HG02642 (cell line): ENCODE measurements at regions not wholly inside any gene's neighbourhood (a gene's known extent, or its start where the extent isn't known, plus 50 kb on each side); places are given as distances from the start of the nearest gene placed in this dataset.
"Not testable (repeated sequence)": the region's sequence is repeated elsewhere in the genome, so short reads cannot be mapped to it uniquely, and the experiment has no call there.

Experiments
- ATAC-seq: cut with Tn5 transposase; IDR thresholded peaks from one replicate; pipeline ENCODE4 v1.9.1; 2021; ENCODE audit warnings: mild to moderate bottlenecking; ENCODE audit not compliant: unreplicated experiment, poor library complexity

DNA sequence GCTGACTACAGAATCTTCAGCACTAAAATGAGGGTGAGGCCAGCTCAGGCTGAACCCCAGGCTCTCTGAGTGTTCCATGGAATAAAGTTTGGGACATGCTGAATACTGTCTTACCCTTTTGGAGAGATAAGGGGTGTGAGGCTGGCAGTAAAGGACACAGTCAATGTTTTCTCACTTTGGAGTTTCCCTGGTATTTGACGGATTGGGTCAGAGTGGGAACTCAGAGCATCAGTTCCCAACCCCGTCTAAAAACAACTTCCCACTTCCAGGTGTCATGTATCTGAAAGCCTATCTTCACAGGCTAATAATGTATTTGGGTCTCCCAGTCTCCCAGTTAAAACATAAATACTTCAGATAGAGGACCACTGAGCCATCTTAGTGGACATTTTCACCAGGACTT lies 180.7 kb downstream of the TLE3 start:
- no peak for ATAC-seq

DNA sequence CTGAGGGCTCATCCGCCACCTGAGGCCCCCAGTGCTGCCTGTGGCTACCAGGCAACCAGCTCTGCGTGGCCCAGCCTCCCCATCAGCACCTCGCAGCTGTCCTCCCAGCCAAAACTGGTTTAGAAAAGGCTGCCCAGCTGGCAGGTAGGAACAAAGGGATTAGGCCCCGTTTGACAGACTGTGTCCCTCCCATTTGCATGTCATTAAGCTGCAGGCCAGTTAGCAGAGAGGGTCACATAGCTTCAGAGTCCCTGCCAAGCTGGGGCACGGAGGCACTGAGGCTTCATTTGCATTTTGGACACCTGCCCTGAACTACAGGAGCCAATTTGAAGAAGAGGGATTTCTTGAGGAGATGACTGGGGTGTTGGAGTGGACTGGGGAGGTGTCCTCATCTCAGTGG lies 177.9 kb downstream of the TLE3 start:
- no peak for ATAC-seq

DNA sequence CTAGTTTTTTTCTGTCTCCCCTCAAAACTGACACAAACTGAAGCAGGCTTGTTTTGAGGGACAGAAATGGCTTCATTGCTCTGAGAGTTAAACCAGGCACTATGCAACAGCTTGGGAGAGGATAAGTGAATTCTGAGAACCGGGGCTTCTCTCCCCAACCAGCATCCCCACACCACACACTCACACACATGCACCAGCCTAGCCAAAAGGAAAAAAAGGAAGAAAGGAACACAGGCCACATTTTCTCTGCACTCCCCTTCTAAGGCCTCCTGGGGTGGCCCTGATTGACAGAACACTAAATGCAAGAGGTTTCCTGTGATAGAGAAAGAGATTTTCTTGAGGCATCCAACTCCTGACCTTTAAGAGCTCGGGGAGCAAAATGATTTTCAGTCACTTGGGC lies 177.5 kb downstream of the TLE3 start:
- no peak for ATAC-seq

DNA sequence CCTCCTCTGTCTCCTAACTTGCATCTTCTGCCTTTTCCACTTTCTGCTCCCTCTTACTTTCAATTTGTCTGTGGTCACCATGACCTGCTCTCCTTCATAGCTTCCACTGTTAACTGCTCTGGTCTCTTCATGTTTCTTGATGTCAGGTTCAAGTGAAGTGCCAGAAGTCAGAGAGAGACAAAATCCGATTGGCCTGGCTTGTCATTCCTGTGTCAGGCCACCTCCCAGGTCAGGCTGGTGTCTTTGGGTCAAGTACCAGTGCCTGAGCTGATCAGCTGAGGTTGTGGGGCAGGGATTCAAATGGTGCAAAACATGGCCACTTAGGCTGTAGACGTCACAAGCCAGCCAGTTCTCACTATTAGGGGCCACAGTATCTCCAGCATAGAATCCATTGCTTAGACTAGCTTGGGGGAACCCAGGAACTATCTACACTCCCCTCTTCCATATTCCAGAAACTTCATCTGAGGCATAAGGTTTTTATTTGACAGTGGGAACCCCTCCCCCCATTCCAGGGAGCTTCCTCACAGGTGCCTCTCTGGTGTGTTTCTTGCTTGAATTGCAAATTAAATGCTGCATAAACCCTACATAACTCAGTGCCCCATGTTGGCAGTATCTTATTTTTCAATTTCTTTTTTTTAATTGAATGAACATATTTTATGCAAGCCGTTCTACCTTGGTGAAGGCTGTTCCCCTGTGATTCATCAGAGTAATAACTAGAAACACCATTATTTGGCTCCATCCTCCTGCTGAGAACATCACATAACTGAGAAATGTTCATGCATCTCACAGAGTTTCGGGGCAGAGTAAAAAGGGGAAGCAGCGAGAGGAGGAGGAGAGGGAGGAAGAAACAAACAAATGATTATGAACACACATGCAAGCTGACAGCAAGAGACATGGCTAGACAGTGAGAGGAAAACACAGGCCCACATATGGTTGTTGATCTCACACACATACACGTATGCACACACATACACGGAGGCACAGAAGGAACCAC lies 175.8 kb downstream of the TLE3 start:
- ATAC-seq, result no peak

DNA sequence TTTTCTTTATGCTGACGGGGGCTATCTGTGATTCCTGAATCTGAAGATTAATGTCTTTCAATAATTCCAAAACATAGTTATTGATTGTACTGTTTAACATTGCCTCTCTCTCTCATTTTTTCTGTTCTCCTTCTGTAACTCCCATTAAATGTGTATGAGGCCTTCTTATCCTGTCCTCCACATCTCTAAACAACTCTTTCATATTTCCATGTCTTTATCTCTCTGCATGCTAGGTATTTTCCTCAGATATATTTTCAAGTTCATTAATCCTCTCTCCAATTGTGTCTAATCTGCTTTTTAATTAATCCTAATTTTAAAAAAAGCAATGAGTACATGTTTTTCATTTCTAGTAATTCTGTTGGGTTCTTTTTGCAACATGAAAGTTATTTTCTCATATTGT lies 173.2 kb downstream of the TLE3 start:
- ATAC-seq, result no peak

DNA sequence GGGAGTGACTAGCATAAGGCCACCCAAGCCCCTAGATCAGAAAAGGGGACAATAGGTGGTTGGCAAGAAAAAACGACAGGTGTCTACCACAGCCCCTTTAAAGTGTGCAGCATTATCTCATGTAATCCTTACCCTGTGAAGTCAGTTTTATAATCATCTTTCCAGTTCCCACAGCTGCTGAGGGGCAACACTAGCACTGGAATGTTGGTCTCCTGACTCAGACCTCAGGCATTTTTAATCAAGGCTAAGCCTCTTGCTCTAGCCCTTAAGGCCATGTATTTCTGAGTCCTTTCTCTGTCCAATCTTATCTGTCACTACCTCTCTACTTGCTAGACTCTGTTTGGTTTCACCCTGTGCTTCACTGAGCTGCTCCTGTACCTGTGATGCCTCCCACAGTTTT lies 171.7 kb downstream of the TLE3 start:
- ATAC-seq, result no peak

DNA sequence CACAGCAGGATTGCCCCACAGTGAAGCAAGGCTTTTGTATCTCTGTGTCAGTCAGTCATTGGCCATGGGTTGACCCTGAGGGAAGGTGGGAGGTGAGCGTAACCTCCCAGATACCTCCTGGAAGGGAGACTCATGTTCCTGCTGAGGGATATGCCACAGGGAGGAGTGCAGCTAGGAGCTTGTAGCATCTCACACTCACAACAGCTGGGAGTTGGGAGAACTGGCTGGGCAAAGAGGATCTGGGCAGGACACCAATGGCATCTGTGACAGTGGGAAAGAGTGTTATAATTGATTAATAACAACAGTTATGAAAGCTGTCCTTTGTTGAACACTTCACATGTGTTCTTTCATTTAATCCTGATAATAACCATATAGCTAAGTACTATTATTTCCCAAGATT lies 171.0 kb downstream of the TLE3 start:
- ATAC-seq, result no peak

DNA sequence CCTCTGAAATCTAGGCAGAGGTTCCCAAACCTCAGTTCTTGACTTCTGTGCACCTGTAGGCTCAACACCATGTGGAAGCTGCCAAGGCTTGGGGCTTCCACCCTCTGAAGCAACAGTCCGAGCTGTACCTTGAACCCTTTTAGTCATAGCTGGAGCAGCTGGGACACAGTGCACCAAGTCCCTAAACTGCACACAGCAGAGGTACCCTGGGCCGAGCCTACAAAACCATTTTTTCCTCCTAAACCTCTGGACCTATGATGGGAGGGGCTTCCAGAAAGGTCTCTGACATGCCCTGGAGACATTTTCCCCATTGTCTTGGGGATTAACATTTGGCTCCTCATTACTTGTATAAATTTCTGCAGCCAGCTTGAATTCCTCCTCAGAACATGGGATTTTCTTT lies 168.8 kb downstream of the TLE3 start:
- ATAC-seq, result not testable (repeated sequence)

DNA sequence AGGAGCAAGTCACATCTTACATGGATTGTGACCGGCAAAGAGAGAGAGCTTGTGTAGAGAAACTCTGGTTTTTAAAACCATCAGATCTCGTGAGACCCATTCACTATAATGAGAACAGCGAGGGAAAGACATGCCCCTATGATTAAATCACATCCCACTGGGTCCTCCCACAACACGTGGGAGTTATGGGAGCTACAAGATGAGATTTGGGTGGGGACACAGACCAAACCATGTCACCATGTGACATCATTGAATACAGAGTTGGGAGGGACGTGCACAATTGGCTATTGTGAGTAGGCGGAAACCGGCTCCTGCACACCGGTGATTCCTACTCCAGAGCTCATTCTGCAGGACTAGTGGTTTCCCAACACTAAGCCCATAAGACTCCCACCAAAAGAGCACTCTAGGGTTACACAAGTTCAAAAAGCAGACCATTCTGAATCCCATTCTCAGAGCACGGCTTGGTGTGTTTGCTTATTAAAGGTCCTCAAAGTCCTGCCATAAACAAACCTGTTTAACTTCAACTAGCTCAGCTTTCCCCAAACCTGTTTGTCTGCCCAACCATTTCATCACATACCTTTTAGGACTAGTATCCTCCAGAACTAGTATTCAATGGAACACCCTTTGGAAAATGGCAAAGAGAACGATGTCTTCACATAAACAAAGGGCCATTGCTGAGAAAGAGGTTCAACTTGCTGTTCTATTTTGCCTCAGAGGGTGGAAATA lies 167.6 kb downstream of the TLE3 start:
- ATAC-seq, result no peak

DNA sequence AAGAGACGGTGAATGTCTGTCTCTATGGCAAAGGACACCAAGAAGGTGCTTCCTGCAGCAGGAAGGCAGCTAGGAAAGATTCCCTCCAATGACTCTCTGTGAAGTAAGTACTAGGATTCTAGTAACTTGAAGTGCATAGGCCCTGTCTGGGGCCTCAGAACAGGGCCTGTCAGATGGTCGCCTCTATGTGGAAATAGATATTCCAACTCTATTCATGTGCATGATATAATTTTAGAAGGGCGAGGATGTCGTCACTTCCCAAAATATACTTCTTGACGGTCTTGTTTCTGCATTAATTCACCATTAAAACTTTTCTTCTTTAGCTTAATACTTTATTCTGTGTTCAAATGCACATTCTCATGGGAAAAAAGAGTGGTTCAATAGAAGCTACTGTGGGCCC lies 167.0 kb downstream of the TLE3 start:
- no peak for ATAC-seq

DNA sequence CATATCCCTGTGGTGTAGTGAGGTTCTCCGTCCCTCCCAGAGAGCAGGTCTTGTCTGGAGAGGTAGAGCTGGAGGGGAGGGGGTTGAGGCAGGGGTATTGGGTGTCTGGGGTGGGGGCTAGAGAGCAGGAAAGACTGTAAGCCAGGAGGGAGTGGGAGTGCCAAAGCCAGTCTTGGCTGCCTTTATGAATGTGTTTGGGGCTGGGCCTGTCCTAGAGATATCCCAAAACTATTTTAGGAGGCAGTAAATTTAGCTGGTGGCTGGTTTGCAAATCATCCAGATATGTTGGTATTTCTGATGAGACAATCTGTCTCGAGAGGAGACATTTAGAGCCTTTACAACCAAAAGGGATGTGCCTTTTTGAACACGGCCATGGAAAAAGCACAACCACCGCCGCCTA lies 166.6 kb downstream of the TLE3 start:
- no peak for ATAC-seq

DNA sequence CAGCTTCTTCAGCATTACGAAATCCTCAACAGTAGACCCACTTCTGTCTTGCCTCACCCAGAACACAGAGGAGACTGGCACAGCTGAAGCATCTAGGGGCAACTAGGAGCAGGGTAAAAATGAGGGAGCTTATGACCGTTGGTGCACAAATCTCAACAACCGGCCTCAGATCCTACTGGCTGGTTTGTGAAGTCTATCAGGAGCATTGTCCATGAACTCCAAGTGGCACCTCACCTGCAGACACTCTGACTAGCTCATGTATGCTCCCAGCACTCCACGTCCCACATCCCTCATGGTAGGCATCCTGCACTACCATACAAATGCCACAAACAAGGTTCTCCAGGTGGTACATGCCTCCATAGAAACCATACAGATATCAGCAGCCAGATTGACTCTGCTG lies 163.1 kb downstream of the TLE3 start:
- no peak for ATAC-seq

DNA sequence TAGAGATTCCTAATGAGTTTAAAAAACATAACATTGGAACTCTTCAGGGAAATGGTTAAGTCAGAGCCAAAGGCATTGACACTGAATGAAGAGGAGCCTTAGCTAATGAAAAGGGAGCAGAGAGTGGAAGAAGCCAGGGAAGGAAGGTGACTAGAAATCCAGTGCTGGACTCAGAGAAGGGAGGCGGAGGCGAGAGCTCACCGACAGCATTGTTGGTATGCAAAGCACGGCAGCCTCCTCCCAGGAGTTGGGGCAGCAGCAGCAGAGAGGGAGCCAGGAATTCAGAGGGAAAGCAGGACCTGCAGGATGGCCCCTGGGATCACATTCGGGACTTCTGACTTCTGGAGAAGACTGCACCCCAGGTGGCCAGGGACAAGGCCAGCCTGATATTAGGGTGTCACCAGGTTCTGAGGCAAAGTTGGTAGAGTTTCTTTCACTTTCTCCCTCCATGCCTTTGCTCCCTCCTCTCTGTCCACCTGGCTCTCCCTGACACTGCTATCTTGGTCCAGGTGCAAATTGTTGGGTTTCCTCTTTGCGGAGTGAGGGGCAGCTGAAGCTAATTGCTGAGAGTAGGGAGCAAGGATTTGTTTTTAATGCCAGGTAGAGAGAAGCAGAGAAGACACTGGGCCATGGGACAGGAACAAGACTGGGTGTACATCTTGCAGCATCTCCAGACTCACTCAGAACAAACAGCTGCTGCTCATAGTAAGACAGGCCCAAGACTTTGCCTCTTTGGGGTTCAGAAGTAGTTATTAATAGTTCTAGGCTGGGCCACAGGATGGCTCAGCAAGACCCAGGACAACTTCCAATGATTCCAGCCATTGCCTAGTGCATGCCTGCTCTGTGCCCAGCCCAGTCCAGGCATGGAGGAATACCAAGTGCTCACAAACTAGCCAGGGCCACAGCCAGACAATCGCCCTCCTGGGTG lies 157.9 kb downstream of the TLE3 start:
- no peak for ATAC-seq

DNA sequence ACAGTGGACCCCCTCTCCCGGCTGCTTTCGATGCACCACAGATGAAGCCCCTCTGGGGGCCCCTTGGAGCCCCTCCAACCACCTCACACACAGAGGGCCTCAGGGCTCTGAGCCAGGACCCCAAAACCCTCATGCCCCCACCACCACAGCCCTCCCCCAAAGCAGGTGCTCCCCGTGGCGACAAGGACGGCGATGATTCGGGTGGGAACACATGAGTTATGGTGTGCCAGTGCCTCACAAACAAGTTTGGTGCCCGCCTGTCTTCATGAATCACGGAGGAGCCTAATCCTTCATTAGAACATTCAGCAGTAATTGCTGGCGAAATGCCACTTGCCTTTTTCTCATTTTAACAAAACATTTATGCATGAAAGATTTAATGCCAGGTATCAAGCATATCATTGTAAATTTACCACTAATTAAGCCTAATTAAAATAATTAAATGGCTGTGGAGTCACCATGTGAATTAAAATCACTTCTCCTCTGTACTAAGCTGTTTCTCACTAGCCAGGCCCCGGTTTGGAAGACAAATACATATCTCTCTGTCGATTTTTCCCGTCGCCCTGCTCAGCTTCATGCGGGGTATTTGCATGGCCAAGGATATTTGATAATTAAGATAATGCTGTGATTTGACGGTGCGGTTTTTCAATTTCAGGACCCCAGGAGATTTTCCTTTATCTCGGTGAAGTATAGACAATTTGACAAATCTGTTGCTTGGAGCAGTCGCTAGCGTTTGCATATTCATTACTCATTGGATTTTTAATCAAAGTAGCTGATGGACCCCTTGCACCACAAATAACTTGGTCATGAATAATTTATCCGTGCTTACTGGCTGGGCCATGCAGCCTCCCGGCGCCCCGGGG lies 157.0 kb downstream of the TLE3 start:
- ATAC-seq, result no peak

DNA sequence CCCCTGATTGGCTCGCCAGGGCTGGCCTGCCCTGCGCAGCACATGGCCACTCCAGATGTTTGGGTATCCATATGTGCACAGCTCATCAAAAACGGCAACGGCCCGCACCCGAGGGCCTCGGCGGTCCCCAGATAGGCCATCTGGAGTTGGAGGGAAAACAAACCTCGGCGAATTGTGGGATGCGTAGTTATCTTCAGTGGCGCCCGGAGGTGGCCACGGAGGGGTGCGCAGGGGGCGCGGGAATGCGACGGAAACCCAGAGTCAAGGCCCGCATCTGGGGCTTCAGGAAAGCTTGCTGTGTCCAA lies 156.5 kb downstream of the TLE3 start:
- ATAC-seq, result no peak

DNA sequence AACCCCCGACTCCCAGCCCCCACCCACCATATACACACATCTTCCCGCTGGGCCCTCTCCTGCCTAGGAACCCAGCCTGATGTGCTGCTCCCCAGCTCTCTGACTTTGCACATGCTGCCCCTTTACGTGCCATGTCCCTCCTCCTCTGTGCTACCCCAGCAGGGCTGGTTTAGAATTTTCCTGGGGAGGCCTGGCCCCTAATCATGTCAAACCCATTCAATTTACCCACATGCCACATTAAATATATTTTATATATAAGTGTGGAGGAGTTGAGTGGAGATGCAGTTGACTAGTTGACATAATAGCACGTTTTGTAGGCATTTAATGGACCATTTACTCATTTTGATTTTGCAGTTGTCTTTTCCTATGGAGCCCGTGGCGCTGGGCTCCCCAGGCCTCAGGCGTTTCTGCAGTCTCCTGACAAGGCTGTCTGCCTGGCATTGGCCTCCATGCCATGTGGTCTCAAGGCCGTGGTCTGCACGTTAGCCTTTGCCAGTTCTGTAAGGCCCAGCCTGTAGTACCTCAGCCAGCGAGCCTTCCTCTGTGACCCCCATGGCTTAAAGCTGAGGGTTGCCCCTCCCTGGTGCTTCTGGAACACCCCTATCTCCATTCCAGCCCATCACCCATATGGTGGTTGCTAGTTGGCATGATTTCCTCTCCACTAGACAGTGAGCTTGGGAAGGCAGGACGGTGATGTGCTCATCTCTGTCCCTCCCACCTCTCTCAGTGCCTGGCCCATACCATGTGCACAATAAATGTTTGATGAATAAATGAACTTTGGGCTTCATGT lies 155.8 kb downstream of the TLE3 start:
- ATAC-seq, result no peak

DNA sequence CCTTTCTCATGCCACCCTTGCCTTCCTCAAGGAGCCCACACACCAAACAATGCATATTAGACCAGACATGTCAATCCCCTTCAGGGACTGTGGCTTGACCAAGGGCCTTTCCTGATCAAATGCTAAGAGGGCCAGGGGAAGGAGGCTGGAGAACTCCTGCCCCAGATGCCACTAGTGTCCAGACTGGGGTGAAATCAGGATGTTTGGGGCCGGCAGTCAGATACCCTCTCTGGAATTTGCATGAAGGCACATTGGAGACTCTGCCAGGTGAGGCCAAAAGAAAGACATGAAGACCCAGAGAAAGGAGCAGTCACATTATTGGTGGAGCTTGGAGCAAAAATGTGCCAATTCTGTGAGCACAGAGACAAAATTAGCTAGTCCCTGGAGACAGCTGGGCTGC lies 154.1 kb downstream of the TLE3 start:
- no peak for ATAC-seq

DNA sequence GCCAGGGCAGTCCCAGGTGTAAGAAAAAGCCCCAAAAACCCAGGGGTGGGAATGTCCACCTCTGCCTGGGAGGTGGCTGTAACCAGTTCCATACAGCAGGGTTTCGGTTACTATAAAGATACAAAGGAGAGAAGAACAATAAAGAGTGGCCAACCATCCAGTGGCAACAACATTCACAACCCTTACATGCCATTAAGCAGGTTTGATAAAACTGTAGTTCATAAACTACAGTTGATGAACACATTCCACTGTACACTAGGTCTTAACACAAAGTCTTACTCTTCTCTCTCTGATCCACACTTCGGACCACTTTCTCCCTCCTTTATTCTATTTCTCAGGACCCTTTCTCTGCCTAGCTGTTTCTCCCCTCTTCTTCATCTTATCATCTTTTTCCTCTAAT lies 152.0 kb downstream of the TLE3 start:
- ATAC-seq, result no peak

DNA sequence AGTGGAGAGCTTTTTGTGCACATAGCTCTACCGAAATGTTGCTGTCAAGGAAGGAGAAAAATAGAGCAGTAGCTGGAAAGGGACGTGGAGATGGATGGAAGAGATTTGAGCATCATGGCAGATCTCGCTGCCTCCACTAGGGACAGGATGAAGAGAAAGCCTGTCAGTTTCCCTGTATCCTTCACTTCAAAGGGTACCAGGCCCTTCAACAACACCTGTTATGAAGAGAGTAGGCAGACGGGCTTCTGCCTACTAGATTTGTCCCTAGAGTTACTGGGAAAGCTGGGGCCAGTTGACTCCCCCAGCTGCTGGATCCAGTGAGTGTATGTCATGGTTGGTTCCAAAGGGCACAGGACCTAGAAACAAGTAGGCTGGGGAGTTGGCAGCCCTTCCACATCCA lies 150.8 kb downstream of the TLE3 start:
- ATAC-seq, result no peak
